H1 (cell line): ENCODE measurements at regions not wholly inside any gene's neighbourhood (a gene's known extent, or its start where the extent isn't known, plus 50 kb on each side); places are given as distances from the start of the nearest gene placed in this dataset.

Experiments
- CTCF ChIA-PET: fragments of 300-600 bp; sonication (Branson Sonifier 250); formaldehyde crosslinking; loops from one replicate; lab custom pipeline; 2021; ENCODE audit not compliant: partially characterized antibody; lab: Charles Lee
- POLR2A ChIA-PET: fragments of 300-600 bp; sonication (Branson Sonifier 250); formaldehyde crosslinking; loops from one replicate; lab custom pipeline; 2021; ENCODE audit warnings: inconsistent platforms; ENCODE audit not compliant: partially characterized antibody; lab: Charles Lee
- DNase-seq, 2 experiments: peaks; one replicate each; pipeline versions ENCODE4 v3.0.0 to v3.0.0-alpha.2; 2010 to 2022; ENCODE audit warnings: low spot score in 2 of 2, low read depth in 1 of 2, mixed read lengths in 1 of 2
- FAIRE-seq: peaks from 2 replicates; lab custom pipeline; 2011; peaks lifted over from hg19 to GRCh38; lab: Jason Lieb, UNC
- H2AFZ ChIP-seq: 2 replicates; pipeline ENCODE4 v1.8.1; 2012; ENCODE audit warnings: low read length, inconsistent platforms
- H2AK5ac ChIP-seq: 2 replicates; pipeline ENCODE4 v1.6.1; 2013; ENCODE audit warnings: low read depth, low read length
- H2BK120ac ChIP-seq: replicated peaks from 2 replicates; pipeline ENCODE3; 2013; ENCODE audit warnings: low read depth, low read length, inconsistent platforms
- H2BK12ac ChIP-seq: 2 replicates; pipeline ENCODE4 v1.6.1; 2013; ENCODE audit warnings: low read depth, low read length
- H2BK15ac ChIP-seq: 2 replicates; pipeline ENCODE4 v1.6.1; 2013; ENCODE audit warnings: low read length
- H2BK20ac ChIP-seq: 2 replicates; pipeline ENCODE4 v1.6.1; 2013; ENCODE audit warnings: low read length
- H2BK5ac ChIP-seq: 2 replicates; pipeline ENCODE4 v1.6.1; 2013; ENCODE audit warnings: low read depth, low read length
- H3K14ac ChIP-seq: 2 replicates; pipeline ENCODE4 v1.6.1; 2013; ENCODE audit warnings: inconsistent platforms; ENCODE audit not compliant: insufficient read length
- H3K18ac ChIP-seq: 2 replicates; pipeline ENCODE4 v1.6.1; 2013; ENCODE audit warnings: low read length; ENCODE audit errors: extremely low read depth
- H3K23ac ChIP-seq: 2 replicates; pipeline ENCODE4 v1.6.1; 2013; ENCODE audit warnings: inconsistent platforms; ENCODE audit not compliant: insufficient read length
- H3K23me2 ChIP-seq: 2 replicates; pipeline ENCODE4 v1.6.1; 2013; ENCODE audit warnings: low read depth, low read length
- H3K27ac ChIP-seq: 2 replicates; pipeline ENCODE4 v1.6.1; 2011; ENCODE audit warnings: low read depth, low read length, inconsistent platforms
- H3K27me3 ChIP-seq, 4 experiments: replicated peaks in 1 of 4; 1 replicate in 1 of 4; 2 replicates in 3 of 4; pipeline versions ENCODE4 v1.6.1 to v1.8.1; 2011 to 2013; ENCODE audit warnings: low read length in 3 of 4, mild to moderate bottlenecking in 3 of 4, inconsistent platforms in 2 of 4, mixed read lengths in 2 of 4, moderate library complexity in 1 of 4; ENCODE audit not compliant: control insufficient read depth in 3 of 4, insufficient read depth in 3 of 4; ENCODE audit errors: extremely low read depth in 1 of 4
- H3K36me3 ChIP-seq, 4 experiments: 2 replicates each; pipeline versions ENCODE4 v1.6.1 to v1.8.1; 2011 to 2013; ENCODE audit warnings: mild to moderate bottlenecking in 4 of 4, low read length in 3 of 4, moderate library complexity in 2 of 4, control low read depth in 1 of 4, inconsistent platforms in 1 of 4; ENCODE audit not compliant: insufficient read depth in 4 of 4, control insufficient read depth in 2 of 4
- H3K4ac ChIP-seq: replicated peaks from 2 replicates; pipeline ENCODE3; 2013; ENCODE audit warnings: low read length, low read depth, mixed read lengths, inconsistent platforms; ENCODE audit not compliant: insufficient read length
- H3K4me1 ChIP-seq, 4 experiments: replicated peaks in 1 of 4; 1 replicate in 1 of 4; 2 replicates in 3 of 4; pipeline versions ENCODE4 v1.6.1 to v1.8.1; 2011 to 2013; ENCODE audit warnings: low read length in 3 of 4, inconsistent platforms in 2 of 4, mixed read lengths in 1 of 4; ENCODE audit not compliant: insufficient read depth in 4 of 4, control insufficient read depth in 3 of 4
- H3K4me2 ChIP-seq, 2 experiments: 2 replicates each; pipeline versions ENCODE4 v1.6.1 to v1.8.1; 2011 to 2013; ENCODE audit warnings: low read depth in 2 of 2, low read length in 2 of 2, control low read depth in 1 of 2, inconsistent platforms in 1 of 2, mild to moderate bottlenecking in 1 of 2; ENCODE audit not compliant: insufficient read depth in 1 of 2
- H3K4me3 ChIP-seq, 4 experiments: fragments of 200-600, 300-600 bp in 1 of 4; sonication (generic), shearing (Covaris generic), sonication (Bioruptor Twin) in 1 of 4; 2 replicates each; pipeline versions ENCODE4 v1.5.1 to v1.8.1; 2011 to 2016; ENCODE audit warnings: low read length in 4 of 4, low read depth in 3 of 4, control low read depth in 2 of 4, inconsistent platforms in 2 of 4, mild to moderate bottlenecking in 2 of 4, mixed read lengths in 1 of 4, moderate library complexity in 1 of 4; ENCODE audit not compliant: insufficient read depth in 2 of 4; ENCODE audit errors: extremely low read depth in 1 of 4
- H3K56ac ChIP-seq: replicated peaks from 2 replicates; pipeline ENCODE3; 2013; ENCODE audit warnings: low read depth, mild to moderate bottlenecking, mixed read lengths, low read length, inconsistent platforms; ENCODE audit not compliant: insufficient read length
- H3K79me1 ChIP-seq: 2 replicates; pipeline ENCODE4 v1.6.1; 2013; ENCODE audit warnings: low read depth, low read length, control low read depth
- H3K79me2 ChIP-seq, 2 experiments: 2 replicates each; pipeline versions ENCODE4 v1.6.1 to v1.8.1; 2012 to 2013; ENCODE audit warnings: low read length in 2 of 2, mild to moderate bottlenecking in 2 of 2, inconsistent platforms in 1 of 2; ENCODE audit not compliant: insufficient read depth in 2 of 2, control insufficient read depth in 1 of 2
- H3K9ac ChIP-seq, 4 experiments: replicated peaks in 1 of 4; 1 replicate in 1 of 4; 2 replicates in 3 of 4; pipeline versions ENCODE4 v1.6.1 to v1.8.1; 2011 to 2013; ENCODE audit warnings: low read depth in 3 of 4, low read length in 3 of 4, control low read depth in 2 of 4, mild to moderate bottlenecking in 2 of 4, moderate library complexity in 2 of 4, inconsistent platforms in 1 of 4; ENCODE audit errors: extremely low read depth in 1 of 4
- H3K9me3 ChIP-seq, 2 experiments: 2 replicates each; pipeline versions ENCODE4 v1.6.1 to v1.8.1; 2012 to 2013; ENCODE audit warnings: mild to moderate bottlenecking in 2 of 2, moderate library complexity in 2 of 2, control low read depth in 1 of 2, inconsistent platforms in 1 of 2, low read depth in 1 of 2, low read length in 1 of 2, mixed read lengths in 1 of 2; ENCODE audit not compliant: insufficient read depth in 2 of 2
- H4K20me1 ChIP-seq, 2 experiments: replicated peaks in 1 of 2; 2 replicates each; pipeline versions ENCODE3 to v1.8.1; 2011 to 2013; ENCODE audit warnings: inconsistent platforms in 2 of 2, low read length in 2 of 2, mild to moderate bottlenecking in 1 of 2; ENCODE audit not compliant: insufficient read depth in 2 of 2, control insufficient read depth in 1 of 2
- H4K5ac ChIP-seq: 2 replicates; pipeline ENCODE4 v1.6.1; 2013; ENCODE audit warnings: low read length, low read depth, mixed read lengths, inconsistent platforms; ENCODE audit not compliant: insufficient read length
- H4K8ac ChIP-seq: 2 replicates; pipeline ENCODE4 v1.8.0; 2013; ENCODE audit warnings: mild to moderate bottlenecking, moderate library complexity, low read length, inconsistent platforms; ENCODE audit not compliant: insufficient read depth; ENCODE audit errors: extremely low read depth
- H4K91ac ChIP-seq: replicated peaks from 2 replicates; pipeline ENCODE3; 2013; ENCODE audit warnings: low read length, mixed read lengths, inconsistent platforms; ENCODE audit not compliant: insufficient read length
- ASH2L ChIP-seq: fragments of 200-600, 300-600 bp; sonication (generic); IDR thresholded peaks from one replicate; pipeline ENCODE4 v1.7.1; 2017; ENCODE audit warnings: low read length
- CBX5 ChIP-seq: fragments of 300-800, 300-1000 bp; sonication (generic); IDR thresholded peaks from 2 replicates; pipeline ENCODE4 v1.7.1; 2016; ENCODE audit warnings: antibody characterized with exemption, low read length, low read depth
- CBX8 ChIP-seq: fragments of 300-800, 300-1000 bp; sonication (generic); IDR thresholded peaks from 2 replicates; pipeline ENCODE4 v1.7.1; 2016; ENCODE audit warnings: low read depth, low read length, borderline replicate concordance
- CHD2 ChIP-seq: IDR thresholded peaks from 2 replicates; pipeline ENCODE4 v1.6.1; 2012; ENCODE audit warnings: low read length, improper control_type of control experiment
- FOSL1 ChIP-seq: IDR thresholded peaks from 2 replicates; pipeline ENCODE4 v1.6.1; 2011; ENCODE audit warnings: mild to moderate bottlenecking, low read depth, low read length, moderate library complexity; ENCODE audit not compliant: insufficient read depth
- KDM1A ChIP-seq: fragments of 200-600, 300-600 bp; sonication (generic); IDR thresholded peaks from 2 replicates; pipeline ENCODE4 v1.7.1; 2016; ENCODE audit warnings: mild to moderate bottlenecking, low read length, borderline replicate concordance
- NRF1 ChIP-seq: IDR thresholded peaks from 2 replicates; pipeline ENCODE4 v1.6.1; 2011; ENCODE audit warnings: mild to moderate bottlenecking, low read depth, low read length, improper control_type of control experiment
- POLR2AphosphoS5 ChIP-seq: IDR thresholded peaks from 2 replicates; pipeline ENCODE4 v1.6.1; 2011; ENCODE audit warnings: low read depth, low read length
- RBBP5 ChIP-seq: IDR thresholded peaks from 2 replicates; pipeline ENCODE4 v1.7.1; 2012; ENCODE audit warnings: low read depth, mild to moderate bottlenecking, inconsistent platforms, low read length, moderate library complexity, borderline replicate concordance
- SIRT6 ChIP-seq: IDR thresholded peaks from one replicate; pipeline ENCODE4 v1.7.1; 2012; ENCODE audit warnings: low read length, inconsistent platforms
- SUZ12 ChIP-seq: fragments of 200-600 bp; sonication (generic); IDR thresholded peaks from 2 replicates; pipeline ENCODE4 v1.6.1; 2012; ENCODE audit warnings: mild to moderate bottlenecking, inconsistent platforms, low read length, moderate library complexity, mixed read lengths
- TCF12 ChIP-seq: IDR thresholded peaks from 2 replicates; pipeline ENCODE4 v1.6.1; 2011; ENCODE audit warnings: low read depth, mild to moderate bottlenecking, low read length
- USF2 ChIP-seq: IDR thresholded peaks from 2 replicates; pipeline ENCODE4 v1.6.1; 2011; ENCODE audit warnings: low read length, improper control_type of control experiment
- YY1 ChIP-seq: IDR thresholded peaks from 2 replicates; pipeline ENCODE4 v1.6.1; 2011; ENCODE audit warnings: low read depth, mild to moderate bottlenecking, low read length
- WGBS, 2 experiments: shearing (Covaris generic) in 1 of 2; methylation state at CpG; one replicate each; pipeline versions ENCODE4 v1.1.6 to v1.1.7; 2013 to 2015; ENCODE audit warnings: low lambda C conversion rate in 2 of 2, mixed read lengths in 2 of 2, inconsistent platforms in 1 of 2, low coverage in 1 of 2, missing lambda C conversion rate in 1 of 2; ENCODE audit not compliant: insufficient replicate concordance in 2 of 2, insufficient coverage in 1 of 2, insufficient read length in 1 of 2; ENCODE audit errors: extremely low coverage in 1 of 2, missing lambda C conversion rate in 1 of 2; 5-methylcytosine and 5-hydroxymethylcytosine counted together

- H2BK20ac ChIP-seq, result no peak overlapping the region
- H4K91ac ChIP-seq, result no peak overlapping the region
- DNase-seq (no peak), FAIRE-seq (no peak)
- ChIA-PET POLR2A (no interaction called here), CTCF (interaction anchor here (0.6 to 1.3 kb wide), 2 partner anchors 340 to 548 kb away, joined by 3 to 4 read pairs; no protein-coding TSS in a partner anchor)
- no peaks in the 10 kb centered on the region for H3K23me2 ChIP-seq
- no peak overlapping the region for H2BK12ac ChIP-seq
- H2BK5ac ChIP-seq, result no peak overlapping the region
- H3K14ac ChIP-seq, result no peak overlapping the region
- H3K27ac ChIP-seq, result no peak overlapping the region
- H3K23ac ChIP-seq, result no peak overlapping the region
- no peaks in the 10 kb centered on the region for H3K4me1 ChIP-seq
- no peak overlapping the region for H2AK5ac ChIP-seq
- no peak overlapping the region for H3K18ac ChIP-seq
- H4K5ac ChIP-seq, result no peak overlapping the region
- H3K36me3 ChIP-seq, result no peaks in the 10 kb centered on the region
- no peaks in the 10 kb centered on the region for H3K79me1 ChIP-seq
- no peaks in the 10 kb centered on the region for H4K20me1 ChIP-seq
- H3K4me3 ChIP-seq, result no peak overlapping the region
- H2BK120ac ChIP-seq, result no peak overlapping the region
- no peaks in the 10 kb centered on the region for H3K79me2 ChIP-seq
- no peak overlapping the region for H3K56ac ChIP-seq
- WGBS, 2 experiments, result 100% methylated on average over 3 of the region's 3 CpGs; no CpG with 5 or more reads in 1 of the 2 experiments
- no peak overlapping the region for H3K9ac ChIP-seq
- H3K4ac ChIP-seq, result no peak overlapping the region
- H3K4me2 ChIP-seq, result no peak overlapping the region
- H3K9me3 ChIP-seq, result peaks cover 7 to 18% of the 10 kb centered on the region in 2 experiments; a peak in 3 of 4 replicates
- H2AFZ ChIP-seq, result no peak overlapping the region
- no peaks in the 10 kb centered on the region for H3K27me3 ChIP-seq
- H2BK15ac ChIP-seq, result no peak overlapping the region
- H4K8ac ChIP-seq, result no peak overlapping the region
- TF ChIP-seq CBX5 (no peak), NRF1 (no peak), CHD2 (no peak), SIRT6 (no peak), FOSL1 (no peak), ASH2L (no peak), TCF12 (no peak), CBX8 (no peak), YY1 (no peak), USF2 (no peak), KDM1A (no peak), RBBP5 (no peak), SUZ12 (no peak), POLR2AphosphoS5 (no peak)
These were observed 62.9 kb upstream of the PDE3A start for GRCh38 chr12:20305470-20305869.
